ENCODE measurements at regions not wholly inside any gene's neighbourhood (a gene's known extent, or its start where the extent isn't known, plus 50 kb on each side); places are given as distances from the start of the nearest gene placed in this dataset.

DNA sequence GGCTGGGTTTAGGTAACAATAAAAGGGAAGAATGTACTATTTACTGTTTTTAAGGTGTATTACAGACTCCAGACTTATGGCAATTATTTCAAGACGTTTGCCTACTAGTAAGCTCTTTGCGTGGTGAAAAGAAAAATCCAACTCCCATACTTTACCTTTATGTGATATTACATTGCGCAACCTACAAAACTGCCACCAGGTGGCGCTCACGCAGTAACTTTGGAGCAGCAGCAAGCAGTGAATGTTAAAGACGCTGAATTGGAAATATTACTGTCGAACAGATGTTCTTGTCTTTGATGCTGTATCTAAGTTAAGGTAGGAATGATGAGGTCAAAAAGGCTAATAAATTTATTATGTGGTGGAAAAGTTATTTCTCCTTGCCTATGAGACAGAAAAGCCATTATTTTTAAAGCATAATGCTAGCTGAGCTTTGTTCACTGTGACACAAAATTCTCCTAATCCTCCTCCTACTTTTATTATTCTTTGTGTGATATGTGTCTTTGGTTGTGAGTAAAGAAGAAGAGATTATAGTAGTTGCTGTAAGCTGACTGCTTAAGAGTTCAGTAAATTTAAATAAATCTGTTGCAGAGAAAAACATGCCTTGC, 1099.8 kb upstream of the TENM3 start:
- H3K4me3 ChIP-seq = no peak overlapping the region
- intact Hi-C loops (cut with DNase I; ENCODE audit: low total_unique reads) = loop anchor here (1.0 to 5.0 kb wide), 2 partner anchors 385 to 1664 kb away; no protein-coding TSS in a partner anchor
- ATAC-seq (peak in 1 of 2 donors; percentile 62), DNase-seq (peak; percentile 19 to 54)
- no peaks in the 10 kb centered on the region for H3K27me3 ChIP-seq
- no peaks in the 10 kb centered on the region for H3K4me1 ChIP-seq
- H3K9me3 ChIP-seq = no peaks in the 10 kb centered on the region
- no peaks in the 10 kb centered on the region for H3K36me3 ChIP-seq
- TF ChIP-seq, protein P1, sequence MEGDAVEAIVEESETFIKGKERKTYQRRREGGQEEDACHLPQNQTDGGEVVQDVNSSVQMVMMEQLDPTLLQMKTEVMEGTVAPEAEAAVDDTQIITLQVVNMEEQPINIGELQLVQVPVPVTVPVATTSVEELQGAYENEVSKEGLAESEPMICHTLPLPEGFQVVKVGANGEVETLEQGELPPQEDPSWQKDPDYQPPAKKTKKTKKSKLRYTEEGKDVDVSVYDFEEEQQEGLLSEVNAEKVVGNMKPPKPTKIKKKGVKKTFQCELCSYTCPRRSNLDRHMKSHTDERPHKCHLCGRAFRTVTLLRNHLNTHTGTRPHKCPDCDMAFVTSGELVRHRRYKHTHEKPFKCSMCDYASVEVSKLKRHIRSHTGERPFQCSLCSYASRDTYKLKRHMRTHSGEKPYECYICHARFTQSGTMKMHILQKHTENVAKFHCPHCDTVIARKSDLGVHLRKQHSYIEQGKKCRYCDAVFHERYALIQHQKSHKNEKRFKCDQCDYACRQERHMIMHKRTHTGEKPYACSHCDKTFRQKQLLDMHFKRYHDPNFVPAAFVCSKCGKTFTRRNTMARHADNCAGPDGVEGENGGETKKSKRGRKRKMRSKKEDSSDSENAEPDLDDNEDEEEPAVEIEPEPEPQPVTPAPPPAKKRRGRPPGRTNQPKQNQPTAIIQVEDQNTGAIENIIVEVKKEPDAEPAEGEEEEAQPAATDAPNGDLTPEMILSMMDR (IDR thresholded peaks at IDR 0.05 in 4 of 5, conservative IDR thresholded peaks at IDR 0.05 in 1 of 5) = peak; percentile 66 to 86 (median 72)
- no peak for TF ChIP-seq POLR2A (IDR thresholded peaks at IDR 0.05)
- no peak overlapping the region for H3K27ac ChIP-seq
- in situ Hi-C loops (cut with MboI; ENCODE audit: low sequenced_read_pairs in 4 of 4) = loop anchor here (5.0 to 25.0 kb wide), 3 partner anchors 381 to 394 kb away; no protein-coding TSS in a partner anchor

DNA sequence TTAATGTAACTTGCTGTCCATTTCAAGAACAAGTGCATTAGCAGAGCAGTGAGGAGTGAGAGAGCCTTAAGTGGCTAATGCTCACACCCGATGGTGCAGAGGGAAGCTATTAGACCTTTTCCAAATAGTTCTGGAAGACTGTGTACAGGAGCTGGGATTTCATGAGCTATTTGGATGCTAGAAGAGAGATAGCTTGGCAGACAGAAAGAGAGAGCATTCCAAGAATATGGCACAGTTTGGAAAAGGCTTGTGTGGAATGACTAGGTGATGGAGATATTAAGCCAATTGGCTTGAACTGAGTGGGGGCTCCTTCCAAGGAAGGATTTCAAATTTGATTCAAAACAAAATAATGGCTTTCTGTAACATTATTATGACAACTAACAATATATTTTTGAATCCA, 1097.2 kb upstream of the TENM3 start:
- Histone ChIP-seq H3K4me3 (no peak overlapping the region), H3K4me1 (no peaks in the 10 kb centered on the region), H3K27ac (no peak overlapping the region), H3K9me3 (no peaks in the 10 kb centered on the region), H3K36me3 (no peaks in the 10 kb centered on the region), H3K27me3 (no peaks in the 10 kb centered on the region)
- in situ Hi-C loops (cut with MboI; ENCODE audit: low sequenced_read_pairs in 4 of 4) (loop anchor here in 2 of 4 donors (10.0 to 25.0 kb wide), 2 partner anchors 379 to 391 kb away; no protein-coding TSS in a partner anchor), intact Hi-C loops (cut with DNase I; ENCODE audit: low total_unique reads) (no loop called here)
- TF ChIP-seq, protein P1 (IDR thresholded peaks at IDR 0.05 in 4 of 5, conservative IDR thresholded peaks at IDR 0.05 in 1 of 5) = no peak
- no peak for TF ChIP-seq POLR2A (IDR thresholded peaks at IDR 0.05)
- DNase-seq (no peak), ATAC-seq (no peak)

DNA sequence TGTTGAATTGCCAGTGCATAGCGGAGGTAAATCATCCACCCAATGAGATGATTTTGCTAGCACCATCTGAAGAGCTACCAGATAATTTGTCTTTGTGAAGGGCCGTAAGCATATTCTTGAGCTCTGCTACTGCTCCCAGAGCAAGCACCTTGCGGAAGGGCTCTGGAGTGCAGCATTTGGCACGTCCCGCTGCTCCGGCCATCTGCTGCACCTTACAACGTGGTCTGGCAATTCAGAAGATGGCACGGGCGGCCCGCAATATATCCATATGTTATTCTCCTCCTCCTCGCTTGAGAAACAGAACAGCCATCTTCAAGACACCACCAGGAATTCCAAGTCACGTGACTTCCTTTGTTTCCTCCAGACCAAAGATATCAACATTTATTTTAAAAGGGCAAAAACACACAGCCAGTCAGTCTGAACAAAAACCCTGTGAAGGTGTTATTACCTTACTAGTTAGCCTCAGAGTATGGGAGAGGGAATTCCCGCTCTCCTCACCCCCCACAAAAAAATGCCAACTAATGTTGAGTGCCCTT, 1095.7 kb upstream of the TENM3 start:
- Histone ChIP-seq H3K4me3 (no peak overlapping the region), H3K27me3 (no peaks in the 10 kb centered on the region), H3K4me1 (no peaks in the 10 kb centered on the region), H3K9me3 (no peaks in the 10 kb centered on the region), H3K27ac (no peak overlapping the region), H3K36me3 (no peaks in the 10 kb centered on the region)
- ATAC-seq (no peak), DNase-seq (no peak)
- TF ChIP-seq POLR2A (IDR thresholded peaks at IDR 0.05) = no peak
- TF ChIP-seq, protein P1 (IDR thresholded peaks at IDR 0.05 in 4 of 5, conservative IDR thresholded peaks at IDR 0.05 in 1 of 5) = no peak
- intact Hi-C loops (cut with DNase I; ENCODE audit: low total_unique reads) (no loop called here), in situ Hi-C loops (cut with MboI; ENCODE audit: low sequenced_read_pairs in 4 of 4) (loop anchor here in 2 of 4 donors (10.0 to 25.0 kb wide), 2 partner anchors 377 to 390 kb away; no protein-coding TSS in a partner anchor)

DNA sequence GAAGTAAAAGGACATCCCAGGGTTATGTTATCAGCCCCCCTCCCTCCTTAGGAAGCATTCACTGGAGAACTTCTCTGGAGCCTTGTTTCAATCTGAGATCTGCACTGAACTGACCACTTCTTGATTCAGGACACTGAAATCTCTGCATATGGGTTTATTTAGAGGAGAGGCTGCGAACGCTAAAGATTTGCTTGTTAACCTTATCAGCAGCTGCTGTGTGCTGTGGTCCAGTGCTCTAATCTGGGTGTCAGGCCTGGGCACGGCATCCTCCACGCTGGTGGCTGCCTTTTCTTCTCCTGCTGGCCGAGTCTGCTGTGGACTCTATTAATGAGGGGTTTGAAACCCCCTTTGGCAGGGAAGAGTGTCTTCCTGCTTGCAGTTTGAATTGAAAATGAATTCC, 1094.7 kb upstream of the TENM3 start:
- Histone ChIP-seq H3K27me3 (no peaks in the 10 kb centered on the region), H3K27ac (no peak overlapping the region), H3K4me3 (no peak overlapping the region), H3K36me3 (no peaks in the 10 kb centered on the region), H3K4me1 (no peaks in the 10 kb centered on the region), H3K9me3 (no peaks in the 10 kb centered on the region)
- intact Hi-C loops (cut with DNase I; ENCODE audit: low total_unique reads) (no loop called here), in situ Hi-C loops (cut with MboI; ENCODE audit: low sequenced_read_pairs in 4 of 4) (loop anchor here in 2 of 4 donors (10.0 to 25.0 kb wide), 2 partner anchors 376 to 389 kb away; no protein-coding TSS in a partner anchor)
- DNase-seq (no peak), ATAC-seq (no peak)
- TF ChIP-seq, protein P1 (IDR thresholded peaks at IDR 0.05 in 4 of 5, conservative IDR thresholded peaks at IDR 0.05 in 1 of 5) = no peak
- TF ChIP-seq POLR2A (IDR thresholded peaks at IDR 0.05) = no peak

All from gastrocnemius medialis (tissue), 4 donors.